ENCODE measurements at regions not wholly inside any gene's neighbourhood (a gene's known extent, or its start where the extent isn't known, plus 50 kb on each side); places are given as distances from the start of the nearest gene placed in this dataset.

DNA sequence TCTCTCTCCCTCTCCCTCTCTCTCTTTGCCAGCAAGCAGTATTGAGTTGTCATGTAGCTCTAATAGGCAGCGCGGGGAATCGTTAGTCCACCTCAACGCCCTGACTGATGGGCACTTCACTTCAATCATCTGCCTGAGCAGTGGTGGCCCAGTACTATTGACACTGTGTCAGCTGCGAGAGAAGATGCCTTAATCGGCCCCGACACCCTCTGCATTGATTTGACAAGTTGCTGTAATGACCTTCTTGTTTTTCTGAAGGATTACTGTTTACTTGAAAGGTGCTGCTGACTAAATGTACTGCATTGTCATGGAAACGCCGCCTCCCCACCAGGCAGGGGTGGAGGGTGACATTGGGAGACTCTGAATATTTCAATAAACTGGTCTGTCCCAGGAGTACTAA lies 913.8 kb downstream of the KCNMA1 start:
- CTCF ChIA-PET: no interaction called here
- POLR2A ChIA-PET: no interaction called here
- Mint-ChIP-seq H3K4me3 (no peak overlapping the region), H3K27ac (no peak overlapping the region), H3K9me3 (peaks cover 2% of the 10 kb centered on the region), H3K4me1 (no peaks in the 10 kb centered on the region), H3K27me3 (no peaks in the 10 kb centered on the region), H3K36me3 (ENCODE audit: low read depth) (no peaks in the 10 kb centered on the region)
- DNase-seq: no peak

DNA sequence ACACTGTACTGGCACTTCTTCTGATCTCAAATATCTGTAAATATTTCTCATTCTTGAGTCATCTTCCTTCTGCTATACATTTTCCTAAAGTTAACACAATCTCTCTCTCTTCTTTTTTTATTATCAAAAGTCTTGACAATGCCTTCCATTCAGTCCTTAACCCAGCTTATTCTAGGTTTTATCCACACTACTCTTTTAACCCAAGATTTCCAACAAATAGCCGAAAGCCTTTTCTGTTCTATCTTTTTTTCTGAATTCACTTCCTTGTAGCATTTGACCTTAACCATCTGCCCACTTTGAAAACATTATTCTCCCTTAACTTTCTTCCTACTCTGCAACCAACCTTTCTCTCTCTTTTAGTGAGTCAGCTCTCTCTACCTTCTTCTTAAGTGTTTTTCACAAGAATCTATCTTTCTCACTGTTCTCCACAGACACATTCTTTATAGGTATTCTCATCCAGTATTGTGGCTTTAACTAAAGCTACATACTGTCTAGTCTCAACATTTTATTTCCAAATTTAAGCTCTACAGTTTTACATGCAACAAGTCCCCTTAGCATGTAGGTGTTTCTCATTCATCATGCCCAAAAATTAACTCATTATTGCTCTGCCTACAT lies 915.6 kb downstream of the KCNMA1 start:
- no peaks in the 10 kb centered on the region for H3K4me1 Mint-ChIP-seq
- H3K27ac Mint-ChIP-seq: no peak overlapping the region
- ChIA-PET POLR2A (no interaction called here), CTCF (no interaction called here)
- no peak for DNase-seq
- H3K36me3 Mint-ChIP-seq (ENCODE audit: low read depth): no peaks in the 10 kb centered on the region
- no peaks in the 10 kb centered on the region for H3K9me3 Mint-ChIP-seq
- H3K4me3 Mint-ChIP-seq: no peak overlapping the region
- H3K27me3 Mint-ChIP-seq: no peaks in the 10 kb centered on the region

DNA sequence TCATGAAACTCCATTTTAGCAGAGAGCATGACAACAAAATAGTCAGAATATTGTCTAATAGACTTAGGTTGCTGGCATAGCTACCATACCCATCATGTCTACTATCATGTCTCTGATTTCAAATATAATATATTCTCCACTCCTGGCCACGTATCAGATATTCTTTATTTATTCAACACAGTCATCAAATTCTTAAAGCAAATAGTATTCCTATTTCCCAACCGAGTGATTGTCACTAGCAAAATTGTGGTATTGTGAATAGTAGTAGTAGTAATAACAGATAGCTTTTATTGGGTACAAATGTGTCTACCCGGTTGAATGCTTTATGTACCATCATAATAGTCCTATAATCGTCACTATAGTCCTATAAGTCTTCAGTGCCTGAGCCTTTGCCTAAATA lies 918.6 kb downstream of the KCNMA1 start:
- Mint-ChIP-seq H3K9me3 (peaks cover 2% of the 10 kb centered on the region), H3K27me3 (no peaks in the 10 kb centered on the region), H3K36me3 (ENCODE audit: low read depth) (no peaks in the 10 kb centered on the region), H3K4me3 (no peak overlapping the region), H3K4me1 (no peaks in the 10 kb centered on the region), H3K27ac (no peak overlapping the region)
- no peak for DNase-seq
- ChIA-PET POLR2A (no interaction called here), CTCF (no interaction called here)

DNA sequence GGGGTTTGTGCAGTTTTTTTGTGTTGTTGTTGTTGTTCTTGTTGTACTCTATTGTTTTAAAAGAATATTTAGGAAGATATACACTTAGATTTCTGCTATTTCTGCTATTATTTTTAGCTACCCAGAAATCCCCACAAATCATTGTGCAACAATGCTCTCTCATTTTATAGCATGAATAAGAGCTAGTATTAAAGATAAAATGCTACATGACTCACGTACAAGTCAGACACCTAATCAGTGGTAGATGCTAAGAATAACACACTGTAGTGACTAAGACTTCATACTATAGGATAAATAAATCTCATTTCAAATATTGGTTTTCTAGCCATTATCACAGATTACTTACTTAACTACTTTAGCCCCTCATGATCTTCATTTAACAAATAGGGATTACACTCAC lies 920.5 kb downstream of the KCNMA1 start:
- H3K4me1 Mint-ChIP-seq: no peaks in the 10 kb centered on the region
- peaks cover 2% of the 10 kb centered on the region for H3K9me3 Mint-ChIP-seq
- H3K36me3 Mint-ChIP-seq (ENCODE audit: low read depth): no peaks in the 10 kb centered on the region
- POLR2A ChIA-PET: no interaction called here
- H3K4me3 Mint-ChIP-seq: no peak overlapping the region
- H3K27me3 Mint-ChIP-seq: no peaks in the 10 kb centered on the region
- no peak for DNase-seq
- H3K27ac Mint-ChIP-seq: no peak overlapping the region
- CTCF ChIA-PET: no interaction called here

DNA sequence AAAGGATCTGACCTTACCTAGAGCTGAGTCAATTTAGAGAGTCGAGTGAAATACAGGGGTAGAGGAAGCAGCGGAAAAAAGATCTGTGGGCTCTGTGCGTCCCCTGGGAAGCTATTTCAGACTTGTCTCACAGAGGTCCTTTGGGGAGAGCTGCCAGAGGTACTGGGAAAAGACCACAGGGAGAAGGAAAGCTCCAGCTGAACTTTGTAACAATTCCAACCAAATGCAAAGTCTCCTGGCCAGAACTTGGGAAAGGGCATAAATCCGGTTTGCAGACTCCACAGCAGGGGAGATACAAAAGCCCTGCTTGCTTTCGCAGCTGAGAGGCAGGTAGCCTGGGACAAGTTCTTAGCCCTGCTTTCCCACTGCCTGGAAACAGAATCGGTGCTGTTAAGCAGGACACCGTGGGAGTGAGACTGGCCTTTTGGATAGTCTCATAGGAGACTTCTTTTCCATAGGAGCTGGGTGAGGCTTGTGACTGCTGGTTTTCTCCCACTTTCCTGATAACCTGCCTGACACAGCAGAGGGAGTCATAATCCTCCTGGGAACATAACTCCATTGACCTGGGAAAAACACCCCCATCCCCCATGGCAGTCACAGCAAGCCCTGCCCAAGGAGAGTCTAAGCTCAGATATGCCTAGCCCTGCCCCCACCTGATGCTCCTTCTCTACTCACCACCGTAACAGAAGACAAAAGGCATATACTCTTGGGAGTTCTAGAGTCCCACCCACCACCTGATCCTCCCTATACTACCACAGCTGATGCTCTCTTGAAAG lies 926.2 kb downstream of the KCNMA1 start:
- Mint-ChIP-seq H3K27me3 (no peaks in the 10 kb centered on the region), H3K9me3 (peaks cover 10% of the 10 kb centered on the region), H3K36me3 (ENCODE audit: low read depth) (no peaks in the 10 kb centered on the region), H3K4me1 (no peaks in the 10 kb centered on the region), H3K4me3 (no peak overlapping the region), H3K27ac (no peak overlapping the region)
- CTCF ChIA-PET: no interaction called here
- DNase-seq: no peak
- POLR2A ChIA-PET: no interaction called here

DNA sequence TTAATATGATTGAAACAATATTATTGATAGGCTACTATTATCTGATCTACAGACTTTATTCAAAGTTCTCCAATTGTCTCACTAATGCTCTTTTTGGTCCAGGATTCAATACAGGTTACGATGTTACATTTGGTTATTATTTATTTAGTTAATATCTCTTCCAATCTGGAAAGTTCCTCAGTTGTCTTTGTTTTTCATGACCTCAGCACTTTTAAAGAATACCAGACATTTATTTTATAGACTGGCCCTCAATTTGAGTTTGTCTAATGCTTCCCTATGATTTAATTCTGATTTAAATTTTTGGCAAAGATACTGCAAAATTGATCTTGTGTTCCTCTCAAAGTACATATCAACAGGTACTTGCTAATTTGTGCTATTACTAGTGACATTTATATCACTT lies 937.4 kb downstream of the KCNMA1 start:
- H3K27ac Mint-ChIP-seq: no peak overlapping the region
- H3K27me3 Mint-ChIP-seq: no peaks in the 10 kb centered on the region
- H3K36me3 Mint-ChIP-seq (ENCODE audit: low read depth): no peaks in the 10 kb centered on the region
- H3K4me1 Mint-ChIP-seq: no peaks in the 10 kb centered on the region
- no peak overlapping the region for H3K4me3 Mint-ChIP-seq
- POLR2A ChIA-PET: no interaction called here
- CTCF ChIA-PET: no interaction called here
- H3K9me3 Mint-ChIP-seq: peaks cover 5% of the 10 kb centered on the region
- no peak for DNase-seq

DNA sequence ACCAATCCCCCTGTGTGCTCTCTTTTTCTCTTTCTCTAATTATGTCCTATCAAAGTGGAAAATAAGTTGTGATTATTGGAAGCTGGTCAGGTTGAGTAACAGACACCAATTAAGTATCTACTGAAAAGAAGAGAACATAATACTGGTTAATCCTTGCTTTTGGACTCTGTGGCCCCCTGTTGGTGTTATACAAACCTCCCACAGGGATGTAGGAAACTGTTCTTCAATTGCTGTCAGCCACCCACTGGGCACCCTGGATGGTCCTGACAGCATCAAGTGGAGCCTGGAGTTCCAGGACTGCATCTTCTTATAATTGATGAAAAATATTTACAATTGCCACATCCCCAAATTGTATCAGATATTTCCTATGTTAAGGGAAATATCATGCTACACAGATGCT lies 939.7 kb downstream of the KCNMA1 start:
- Mint-ChIP-seq H3K36me3 (ENCODE audit: low read depth) (no peaks in the 10 kb centered on the region), H3K4me1 (no peaks in the 10 kb centered on the region), H3K27ac (no peak overlapping the region), H3K4me3 (no peak overlapping the region), H3K9me3 (peaks cover 6% of the 10 kb centered on the region), H3K27me3 (no peaks in the 10 kb centered on the region)
- DNase-seq: no peak
- ChIA-PET CTCF (no interaction called here), POLR2A (no interaction called here)

DNA sequence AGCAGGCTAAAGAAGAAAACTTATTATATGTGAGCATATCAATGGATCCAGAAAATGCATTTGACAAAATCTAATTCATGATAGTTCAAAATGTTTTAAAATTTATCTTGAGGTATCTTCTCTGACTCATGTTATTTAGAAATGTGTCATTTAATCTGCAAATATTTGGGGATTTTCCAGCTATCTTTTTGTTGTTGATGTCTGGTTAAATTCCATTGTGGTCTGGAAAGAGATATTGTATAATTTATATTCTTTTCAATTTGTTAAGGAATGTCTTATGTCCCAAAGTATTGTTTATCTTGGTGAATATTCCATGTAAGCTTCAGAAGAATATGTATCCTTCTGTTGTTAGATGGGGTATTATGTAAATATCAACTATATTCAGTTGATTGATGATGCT lies 942.5 kb downstream of the KCNMA1 start:
- ChIA-PET CTCF (no interaction called here), POLR2A (no interaction called here)
- DNase-seq: no peak
- Mint-ChIP-seq H3K9me3 (peaks cover 12% of the 10 kb centered on the region), H3K27ac (no peak overlapping the region), H3K36me3 (ENCODE audit: low read depth) (no peaks in the 10 kb centered on the region), H3K4me1 (no peaks in the 10 kb centered on the region), H3K4me3 (no peak overlapping the region), H3K27me3 (no peaks in the 10 kb centered on the region)

DNA sequence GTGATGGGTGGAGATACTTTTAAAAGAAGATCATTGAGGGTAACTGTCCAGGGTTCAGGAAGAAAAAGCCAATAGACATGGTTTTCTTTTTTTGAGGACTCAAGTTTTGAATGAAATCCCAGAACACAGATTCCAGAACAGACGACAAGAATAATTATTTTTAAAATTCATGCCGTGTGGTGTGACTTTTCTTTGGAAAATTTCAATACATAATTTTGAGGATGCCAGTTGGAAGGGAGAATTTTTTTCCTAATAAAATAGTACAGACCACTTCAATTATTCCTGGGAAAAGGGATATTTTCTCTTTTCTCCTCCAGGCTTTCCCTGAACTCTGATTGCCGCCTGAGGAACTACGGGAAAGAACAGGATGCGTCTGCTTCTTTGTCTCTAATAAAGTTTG lies 951.4 kb downstream of the KCNMA1 start:
- POLR2A ChIA-PET: no interaction called here
- H3K4me3 Mint-ChIP-seq: no peak overlapping the region
- no peak overlapping the region for H3K27ac Mint-ChIP-seq
- H3K36me3 Mint-ChIP-seq (ENCODE audit: low read depth): no peaks in the 10 kb centered on the region
- H3K9me3 Mint-ChIP-seq: peaks cover 9% of the 10 kb centered on the region
- CTCF ChIA-PET: no interaction called here
- H3K4me1 Mint-ChIP-seq: no peaks in the 10 kb centered on the region
- H3K27me3 Mint-ChIP-seq: no peaks in the 10 kb centered on the region
- no peak for DNase-seq

DNA sequence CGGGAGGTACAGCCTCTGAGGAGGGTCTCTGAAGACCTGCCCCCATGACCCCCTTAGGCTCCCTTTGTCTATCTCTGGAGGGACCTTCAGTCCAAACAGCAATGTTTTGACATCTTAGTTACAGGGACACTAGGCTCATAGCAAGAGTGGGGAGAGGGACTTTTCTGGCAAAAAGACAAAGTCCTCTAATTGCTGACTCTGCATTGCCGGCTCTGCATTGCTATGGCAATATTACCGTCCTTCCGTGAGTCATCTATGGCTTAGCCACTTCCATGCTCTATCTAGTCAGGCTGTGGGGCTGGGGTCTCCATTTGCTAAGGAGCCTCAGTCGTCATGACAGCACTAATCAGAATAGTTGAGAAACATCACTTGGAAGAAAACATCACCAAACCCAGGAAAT lies 952.6 kb downstream of the KCNMA1 start:
- ChIA-PET POLR2A (no interaction called here), CTCF (no interaction called here)
- Mint-ChIP-seq H3K9me3 (peaks cover 10% of the 10 kb centered on the region), H3K4me1 (no peaks in the 10 kb centered on the region), H3K27me3 (no peaks in the 10 kb centered on the region), H3K27ac (no peak overlapping the region), H3K36me3 (ENCODE audit: low read depth) (no peaks in the 10 kb centered on the region), H3K4me3 (no peak overlapping the region)
- no peak for DNase-seq

DNA sequence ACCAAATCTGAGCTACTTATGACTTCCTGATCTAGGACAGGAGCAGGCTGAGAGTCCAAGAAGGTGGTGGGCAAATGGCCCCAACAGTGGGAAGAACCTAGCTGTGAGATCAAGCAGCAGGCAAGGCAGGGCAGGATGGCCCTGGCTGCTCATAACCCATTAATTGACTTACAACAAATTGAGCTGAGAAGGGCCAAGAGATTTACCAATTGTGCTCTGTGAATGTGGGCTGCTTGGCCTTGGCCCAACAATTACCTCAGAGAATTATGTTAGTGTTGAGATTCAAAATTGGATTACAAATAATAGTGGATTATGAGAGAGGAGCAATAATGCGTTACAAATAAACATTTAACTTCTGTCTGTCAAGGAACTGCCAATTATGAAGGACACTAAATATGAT lies 956.5 kb downstream of the KCNMA1 start:
- H3K4me1 Mint-ChIP-seq: no peaks in the 10 kb centered on the region
- H3K4me3 Mint-ChIP-seq: no peak overlapping the region
- H3K27me3 Mint-ChIP-seq: no peaks in the 10 kb centered on the region
- peaks cover 8% of the 10 kb centered on the region for H3K9me3 Mint-ChIP-seq
- ChIA-PET POLR2A (no interaction called here), CTCF (no interaction called here)
- no peaks in the 10 kb centered on the region for H3K36me3 Mint-ChIP-seq (ENCODE audit: low read depth)
- DNase-seq: no peak
- no peak overlapping the region for H3K27ac Mint-ChIP-seq

DNA sequence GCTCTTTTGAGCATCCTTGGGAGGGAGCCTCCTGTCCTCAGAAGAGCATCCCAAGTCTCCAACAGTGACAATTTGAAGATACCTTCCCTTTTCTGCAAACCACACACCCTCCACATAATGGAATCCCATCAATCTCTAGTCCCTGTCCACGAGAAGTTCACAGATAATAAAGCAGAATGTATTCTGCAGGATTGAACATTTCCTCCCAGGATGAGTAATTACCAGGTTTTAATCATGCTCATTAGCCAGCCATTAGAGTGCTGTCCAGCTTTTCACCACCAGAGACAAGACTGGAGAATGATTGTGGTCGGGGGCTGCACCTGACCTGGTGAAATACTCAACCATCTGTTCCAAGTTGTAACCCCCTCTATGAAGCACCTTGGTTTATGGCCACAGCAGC lies 958.6 kb downstream of the KCNMA1 start:
- Mint-ChIP-seq H3K27me3 (no peaks in the 10 kb centered on the region), H3K9me3 (peaks cover 5% of the 10 kb centered on the region)
- POLR2A ChIA-PET: no interaction called here

DNA sequence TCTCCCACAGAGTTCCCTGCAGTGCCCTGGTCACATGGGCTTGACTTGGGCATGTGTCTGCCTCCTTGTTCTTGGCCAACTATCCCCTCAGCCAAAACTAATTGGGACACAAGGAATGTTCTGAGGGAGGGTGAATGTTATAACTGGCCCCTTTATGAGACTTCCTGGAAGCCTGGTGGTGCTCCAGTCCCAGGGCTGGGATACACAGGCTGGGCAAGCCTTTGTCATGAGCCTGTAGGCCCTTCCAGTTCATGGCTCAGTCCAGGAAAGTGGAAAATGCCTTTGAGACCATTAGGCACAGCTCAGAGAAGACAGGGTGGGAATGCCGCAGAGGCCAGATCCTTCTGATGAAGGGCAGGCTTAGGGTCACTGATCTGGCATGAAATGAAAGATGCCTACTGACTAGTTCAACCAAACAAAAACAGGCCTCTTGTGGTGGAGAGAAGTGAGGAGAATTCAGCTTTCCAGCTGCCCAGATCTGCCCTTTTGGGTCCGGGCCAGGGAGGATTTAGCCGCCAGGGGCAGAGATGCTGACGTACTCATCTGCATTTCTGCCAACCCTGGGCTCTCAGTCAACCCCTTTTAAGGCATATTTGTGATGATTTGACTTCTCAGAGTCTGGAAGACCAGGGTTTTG lies 961.5 kb downstream of the KCNMA1 start:
- CTCF ChIA-PET: no interaction called here
- no peaks in the 10 kb centered on the region for H3K4me1 Mint-ChIP-seq
- H3K27me3 Mint-ChIP-seq: no peaks in the 10 kb centered on the region
- peaks cover 5% of the 10 kb centered on the region for H3K9me3 Mint-ChIP-seq
- H3K36me3 Mint-ChIP-seq (ENCODE audit: low read depth): no peaks in the 10 kb centered on the region
- no peak overlapping the region for H3K27ac Mint-ChIP-seq
- DNase-seq: no peak
- POLR2A ChIA-PET: no interaction called here
- H3K4me3 Mint-ChIP-seq: no peak overlapping the region

More for the DNA sequence above, 958.6 kb downstream of the KCNMA1 start:
- H3K27ac Mint-ChIP-seq: no peak overlapping the region
- no peak for DNase-seq
- CTCF ChIA-PET: no interaction called here
- no peak overlapping the region for H3K4me3 Mint-ChIP-seq
- H3K4me1 Mint-ChIP-seq: no peaks in the 10 kb centered on the region
- no peaks in the 10 kb centered on the region for H3K36me3 Mint-ChIP-seq (ENCODE audit: low read depth)

DNA sequence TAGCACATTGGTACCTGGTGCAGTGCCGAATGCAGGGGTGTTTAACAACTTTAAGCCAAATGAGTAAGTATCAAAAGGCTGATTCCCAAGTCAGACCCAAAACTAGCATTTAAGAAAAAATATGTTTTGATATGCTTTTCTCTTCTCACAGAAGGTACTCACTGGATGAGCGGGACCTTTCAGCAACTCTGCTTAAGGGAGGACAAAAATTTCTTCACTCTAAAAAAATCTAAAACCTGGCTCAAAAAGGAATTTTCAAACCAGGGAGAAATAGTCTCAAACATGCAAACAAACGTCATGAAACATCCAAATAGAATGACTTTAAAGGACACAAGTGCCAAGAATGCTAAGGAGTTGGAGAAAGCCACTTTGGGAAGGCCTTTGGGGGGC lies 962.1 kb downstream of the KCNMA1 start:
- DNase-seq: no peak
- Mint-ChIP-seq H3K4me1 (no peaks in the 10 kb centered on the region), H3K36me3 (ENCODE audit: low read depth) (no peaks in the 10 kb centered on the region), H3K9me3 (peaks cover 5% of the 10 kb centered on the region), H3K4me3 (no peak overlapping the region), H3K27ac (no peak overlapping the region), H3K27me3 (no peaks in the 10 kb centered on the region)
- POLR2A ChIA-PET: no interaction called here
- CTCF ChIA-PET: no interaction called here

Measured in activated CD4-positive, alpha-beta memory T cell treated with anti-CD3 and anti-CD28 coated beads, Interleukin-2, amount 10 ng/mL, durations not matched to agents 7 days and 5 days (primary cell).